GM21423 (cell line): ENCODE measurements at regions not wholly inside any gene's neighbourhood (a gene's known extent, or its start where the extent isn't known, plus 50 kb on each side); places are given as distances from the start of the nearest gene placed in this dataset.
A peak's percentile ranks its signal among the peaks of the same experiment; 100 is the strongest.
"Not testable (repeated sequence)": the region's sequence is repeated elsewhere in the genome, so short reads cannot be mapped to it uniquely, and the experiment has no call there.

Experiments used
- ATAC-seq: cut with Tn5 transposase; IDR thresholded peaks from one replicate; pipeline ENCODE4 v1.9.1; 2021; ENCODE audit warnings: mild to moderate bottlenecking, moderate library complexity; ENCODE audit not compliant: unreplicated experiment

DNA sequence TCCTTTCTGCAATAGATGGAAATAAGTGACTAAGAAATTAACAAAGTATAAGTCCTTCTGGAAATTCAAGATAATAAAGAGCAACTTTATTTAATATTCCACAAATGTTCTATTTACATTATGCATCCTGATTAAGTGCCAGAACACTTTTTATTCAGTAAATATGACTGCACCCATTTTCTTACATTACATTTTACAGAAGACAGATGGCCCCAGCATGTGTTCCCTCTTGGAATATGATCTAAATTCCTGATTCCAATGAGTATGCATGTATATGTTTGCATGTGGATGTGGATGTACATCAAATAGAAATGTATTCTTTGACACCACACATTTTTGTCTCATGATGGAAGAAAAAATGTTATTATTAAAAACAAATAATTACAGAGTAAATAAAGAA, 628.7 kb upstream of the SEMA3D start:
- ATAC-seq = no peak

DNA sequence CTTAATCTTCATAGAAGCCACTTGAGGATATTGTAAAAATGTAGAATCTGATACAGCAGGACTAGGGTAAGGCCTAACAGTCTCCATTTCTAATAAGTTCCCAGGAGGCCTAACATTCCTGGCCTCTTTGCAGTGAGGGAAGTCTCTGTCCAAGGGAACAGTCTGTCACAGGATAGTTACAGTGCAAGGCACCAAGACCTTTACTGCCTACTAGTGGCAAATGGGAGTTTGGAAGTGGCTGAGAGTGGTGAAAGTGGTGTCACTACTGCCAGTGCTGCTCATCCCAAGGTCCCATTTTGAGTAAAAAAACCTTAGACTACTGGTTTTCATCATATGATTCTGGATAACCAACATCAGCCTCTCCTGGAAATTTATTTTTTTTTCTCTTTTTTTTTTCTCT, 619.5 kb upstream of the SEMA3D start:
- no peak for ATAC-seq

DNA sequence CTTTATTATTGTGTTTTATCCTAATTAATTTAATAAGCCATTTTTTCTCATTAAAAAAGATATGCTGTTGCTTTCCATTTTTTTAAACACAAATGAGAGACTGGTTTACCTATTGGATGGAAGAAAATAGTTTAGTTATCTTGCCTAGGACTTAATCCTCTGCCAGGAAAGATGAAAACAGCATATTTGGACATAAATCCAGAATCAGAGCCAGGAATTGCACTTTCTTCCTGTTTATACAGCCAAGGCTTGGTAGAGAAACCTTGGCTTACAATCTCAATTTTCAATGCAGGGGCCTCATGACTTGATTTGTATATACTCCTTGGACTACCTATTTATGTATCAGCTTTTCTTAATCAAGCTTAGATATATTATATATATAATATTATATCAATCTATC, 618.8 kb upstream of the SEMA3D start:
- no peak for ATAC-seq

DNA sequence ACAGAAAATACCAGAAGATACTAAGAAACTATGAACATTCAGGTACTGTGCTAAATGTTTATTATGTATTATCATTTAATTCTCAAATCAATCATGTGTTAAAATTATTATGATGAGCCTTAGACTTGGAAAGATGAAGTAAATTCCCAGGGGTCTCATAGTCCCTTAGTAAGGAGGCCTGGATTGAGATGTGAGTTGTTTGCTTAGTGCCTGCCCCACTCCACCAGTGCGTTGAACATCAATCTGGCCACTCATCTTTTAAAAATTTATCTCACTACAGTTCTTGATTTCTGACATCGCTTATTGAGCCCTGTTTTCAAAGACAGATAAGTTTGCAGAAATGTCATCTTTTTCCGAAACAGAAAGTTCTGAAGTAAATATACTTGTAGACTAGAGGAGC, 618.4 kb upstream of the SEMA3D start:
- no peak for ATAC-seq

DNA sequence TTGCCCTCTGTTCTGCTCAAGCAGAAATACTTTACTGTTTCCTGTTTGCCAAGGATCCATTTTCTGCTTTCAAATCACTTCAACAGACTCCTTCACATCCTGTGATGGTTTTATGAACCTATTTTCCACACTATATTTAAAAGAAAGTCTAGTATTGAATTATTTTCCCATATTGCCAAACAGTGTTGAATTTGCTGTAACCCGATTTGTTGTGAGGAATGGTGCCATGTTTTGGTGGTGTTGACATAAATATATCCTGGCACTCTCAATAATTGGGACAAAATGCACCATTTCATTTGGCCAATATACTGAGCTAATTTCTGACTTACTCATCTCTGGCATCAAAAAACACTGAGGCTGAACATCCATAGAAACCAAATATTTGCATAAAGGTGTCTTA, 615.4 kb upstream of the SEMA3D start:
- ATAC-seq = no peak

DNA sequence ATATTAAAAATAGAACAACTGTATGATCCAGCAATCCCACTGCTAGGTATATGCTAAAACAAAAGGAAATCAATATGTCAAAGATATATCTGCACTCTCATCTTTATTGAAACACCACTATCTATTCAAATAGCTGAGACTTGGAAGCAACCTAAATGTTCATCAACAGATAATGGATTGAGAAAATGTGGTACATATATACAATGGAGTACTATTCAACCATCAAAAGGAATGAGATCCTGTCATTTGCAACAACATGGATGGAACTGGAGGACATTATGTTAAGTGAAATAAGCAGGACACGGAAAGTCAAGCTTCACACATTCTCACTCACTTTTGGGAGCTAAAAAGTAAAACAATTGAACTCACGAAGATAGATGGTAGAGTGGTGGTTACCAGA, 610.1 kb upstream of the SEMA3D start:
- no peak for ATAC-seq

DNA sequence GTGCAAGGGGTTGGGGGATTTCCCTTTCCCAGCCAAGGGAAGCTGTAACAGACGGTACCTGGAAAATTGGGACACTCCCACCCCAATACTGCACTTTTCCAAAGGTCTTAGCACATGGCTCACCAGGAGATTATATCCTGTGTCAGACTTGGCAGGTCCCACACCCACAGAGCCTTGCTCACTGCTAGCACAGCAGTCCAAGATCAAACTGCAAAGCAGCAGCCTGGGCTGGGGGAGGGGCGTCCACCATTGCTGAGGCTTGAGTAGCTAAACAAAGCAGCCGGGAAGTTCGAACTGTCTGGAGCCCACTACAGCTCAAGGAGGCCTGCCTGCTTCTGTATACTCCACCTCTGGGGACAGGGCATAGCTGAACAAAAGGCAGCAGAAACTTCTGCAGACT, 604.2 kb upstream of the SEMA3D start:
- not testable (repeated sequence) for ATAC-seq

DNA sequence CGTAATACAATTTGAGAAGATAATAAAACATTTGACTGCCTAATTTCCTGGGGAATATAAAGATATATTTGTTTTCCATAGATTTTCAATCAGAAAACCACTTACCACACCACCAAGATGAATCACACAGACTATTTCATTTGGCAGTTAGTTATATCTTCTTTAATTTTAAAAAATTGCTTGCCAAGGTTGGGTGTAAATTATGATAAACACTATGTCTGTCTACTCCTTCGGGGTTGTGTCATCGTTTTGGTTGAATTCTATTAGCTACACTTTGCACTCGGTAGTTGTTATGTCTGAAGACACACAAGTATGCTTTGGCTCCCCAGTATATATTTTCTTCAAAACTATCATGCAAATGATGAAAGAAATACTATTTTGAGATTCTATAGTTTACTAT, 594.8 kb upstream of the SEMA3D start:
- ATAC-seq = no peak

DNA sequence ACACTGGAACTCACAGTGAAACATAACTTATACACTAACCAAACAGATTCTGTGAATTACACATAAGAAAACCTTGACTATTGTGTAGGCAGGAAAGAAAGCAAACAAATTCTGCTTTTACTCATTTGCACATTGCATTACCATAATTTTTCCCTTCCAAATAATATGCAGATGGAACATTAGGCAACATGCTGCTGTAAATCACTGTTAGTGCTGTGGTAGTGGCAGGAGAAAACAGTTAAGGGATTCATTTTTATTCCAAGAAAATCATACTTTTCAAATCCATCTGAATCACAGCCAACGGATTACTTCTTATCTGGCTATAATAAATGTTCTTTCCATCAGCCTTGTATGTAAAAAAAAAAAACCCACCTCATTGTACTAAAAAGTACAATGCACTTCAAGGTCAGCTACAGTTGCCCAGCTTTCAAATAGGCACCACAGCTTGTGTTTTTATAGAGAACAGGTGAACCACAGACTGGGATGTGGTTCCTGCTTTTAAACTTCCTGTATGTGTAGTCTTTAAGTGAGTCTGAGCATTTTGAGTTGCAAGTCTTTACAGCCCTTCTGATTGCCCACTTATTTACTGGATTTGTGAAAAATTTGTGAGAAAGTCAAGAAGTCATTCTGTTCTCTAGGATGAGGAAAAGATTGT, 590.0 kb upstream of the SEMA3D start:
- no peak for ATAC-seq

DNA sequence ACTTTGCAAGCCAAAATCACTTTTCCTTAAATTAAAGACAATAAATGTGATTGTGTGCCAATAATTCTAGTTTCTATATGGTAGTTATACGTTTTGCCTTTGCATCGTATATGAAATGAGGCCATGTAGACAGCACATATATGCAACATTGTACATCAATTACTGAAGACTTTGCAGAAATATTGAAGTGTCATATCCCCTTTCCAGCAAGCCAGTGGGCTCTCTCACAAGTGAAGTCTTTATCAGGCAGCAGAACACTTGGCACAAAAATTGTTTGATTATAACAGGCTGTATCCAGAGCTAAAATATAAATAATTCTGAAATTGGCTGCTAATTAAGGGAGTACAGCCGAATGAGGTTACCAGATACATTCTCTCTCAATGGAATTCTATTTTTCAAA, 588.6 kb upstream of the SEMA3D start:
- no peak for ATAC-seq

DNA sequence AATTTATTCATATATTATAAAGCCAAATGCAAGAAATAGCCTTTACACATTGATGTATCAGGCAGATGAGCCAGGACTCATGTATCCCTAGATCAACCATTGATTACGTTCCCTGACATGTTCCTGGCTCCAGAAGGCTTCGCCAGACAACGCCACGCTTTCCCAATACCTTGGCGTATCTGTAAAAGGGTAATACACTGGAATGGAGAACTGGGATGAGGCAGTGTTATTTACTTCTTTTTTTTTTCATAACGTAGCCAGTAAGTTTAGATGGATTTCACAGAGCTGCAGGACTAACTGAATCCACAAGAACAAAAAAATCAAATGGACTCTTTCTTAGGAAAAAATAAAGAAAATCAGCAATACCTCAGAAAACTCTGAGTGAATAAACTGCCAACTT, 588.1 kb upstream of the SEMA3D start:
- ATAC-seq = no peak

DNA sequence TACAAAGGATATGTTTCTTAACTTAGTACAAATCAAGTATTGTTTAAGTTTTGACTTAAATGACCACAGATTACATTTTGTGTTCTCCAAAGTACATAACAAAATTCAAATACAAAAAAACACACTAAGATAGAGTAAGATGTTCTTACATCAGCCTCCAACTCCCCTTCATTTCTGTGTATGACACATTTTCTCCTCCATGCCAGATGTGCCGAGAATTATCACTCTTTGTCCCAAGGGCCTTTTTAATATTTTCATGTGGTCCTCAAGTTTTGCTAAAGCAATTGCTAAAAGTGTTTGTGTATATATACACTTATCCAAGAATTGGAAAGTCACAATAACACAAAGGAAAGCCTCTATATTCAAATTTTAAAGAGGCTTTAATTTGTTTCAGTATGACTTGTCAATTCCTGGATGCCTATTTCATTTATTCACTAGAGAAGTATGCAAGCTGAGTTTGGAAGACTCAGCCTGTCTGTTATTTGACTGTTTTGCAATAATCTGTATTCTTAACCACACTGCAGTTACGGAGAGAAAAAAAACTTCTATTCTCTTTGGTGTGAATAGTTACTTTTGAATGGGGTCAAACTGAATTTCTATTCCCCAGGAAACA, 586.4 kb upstream of the SEMA3D start:
- no peak for ATAC-seq

DNA sequence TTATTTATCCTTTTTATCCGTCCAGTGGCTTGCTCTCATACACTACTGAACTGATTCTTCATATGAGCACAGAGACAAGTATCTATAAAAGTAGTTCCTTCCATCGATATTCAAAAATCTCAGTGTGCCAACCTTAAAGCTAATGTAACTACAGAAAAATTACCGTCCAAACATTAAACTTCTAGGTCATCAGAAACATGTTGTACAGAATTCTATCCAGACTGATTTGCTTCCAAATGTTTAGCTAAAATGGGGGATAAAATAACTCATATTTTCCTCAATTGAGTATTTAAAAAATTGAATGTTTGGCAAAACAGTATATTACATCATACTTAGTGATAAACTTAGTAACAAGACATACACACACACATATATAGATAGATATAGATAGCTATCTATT, 584.7 kb upstream of the SEMA3D start:
- no peak for ATAC-seq

DNA sequence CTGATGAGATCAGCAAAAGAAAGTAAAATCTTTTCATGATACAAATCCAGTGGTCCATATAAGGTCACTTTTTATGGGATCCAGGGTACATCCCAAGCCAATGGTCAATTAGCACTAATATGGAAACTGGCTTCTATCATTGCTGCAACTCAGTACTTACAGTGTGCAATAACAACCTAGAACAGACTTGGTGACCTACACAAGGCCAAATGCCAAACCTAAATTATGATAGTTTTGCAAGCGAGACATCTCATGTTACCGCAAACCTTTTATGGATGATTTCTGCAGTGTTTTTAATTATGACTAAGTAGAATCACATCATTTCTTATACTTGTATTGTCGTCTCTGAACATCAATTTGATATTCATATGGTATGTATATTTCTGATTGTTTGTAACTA, 583.5 kb upstream of the SEMA3D start:
- no peak for ATAC-seq

DNA sequence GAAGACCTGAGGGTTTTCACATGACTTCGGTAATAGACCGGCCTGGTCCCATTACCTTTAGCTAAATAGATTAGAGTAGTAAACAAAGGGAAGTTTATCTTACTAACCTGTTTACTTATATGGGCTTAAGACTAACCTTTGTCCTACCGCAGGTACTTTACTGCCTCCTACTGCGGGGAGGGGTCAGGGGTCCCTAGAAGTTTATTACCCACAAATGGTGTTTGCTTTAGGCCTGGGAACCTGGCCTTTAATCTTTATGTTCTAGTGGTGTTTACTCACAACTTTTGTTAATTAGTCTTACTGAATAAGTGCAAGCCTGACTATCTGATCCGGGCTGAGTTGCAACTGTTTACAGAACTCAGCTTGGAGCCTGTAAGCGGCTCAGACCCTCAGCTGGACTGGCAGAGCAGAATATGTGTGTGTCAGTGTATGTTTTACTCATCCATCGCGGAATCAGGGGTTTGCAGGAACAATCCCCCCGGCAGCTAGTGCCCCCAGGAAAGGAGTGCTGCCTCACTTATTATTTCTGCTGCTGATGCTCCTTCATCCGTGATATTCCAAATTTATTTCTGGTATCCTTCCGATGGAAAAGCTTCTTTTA, 578.9 kb upstream of the SEMA3D start:
- ATAC-seq = no peak

DNA sequence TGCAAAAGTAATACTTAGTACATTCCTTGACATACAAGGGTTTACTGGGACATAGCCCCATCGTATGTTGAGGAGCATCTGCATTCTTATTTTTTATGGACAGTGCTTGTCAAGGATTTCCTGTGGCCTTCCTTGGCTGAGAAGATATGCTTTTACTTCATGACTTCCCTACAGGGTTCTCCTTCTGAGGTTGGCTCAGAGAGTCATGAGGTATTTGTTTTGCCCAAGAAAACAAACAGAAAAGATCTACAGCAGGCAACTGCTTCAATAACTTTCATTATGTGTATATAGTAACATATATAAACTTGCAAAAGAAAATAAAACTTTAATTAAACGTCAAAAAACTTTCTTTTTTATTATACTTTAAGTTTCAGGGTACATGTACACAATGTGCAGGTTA, 577.2 kb upstream of the SEMA3D start:
- ATAC-seq = no peak

DNA sequence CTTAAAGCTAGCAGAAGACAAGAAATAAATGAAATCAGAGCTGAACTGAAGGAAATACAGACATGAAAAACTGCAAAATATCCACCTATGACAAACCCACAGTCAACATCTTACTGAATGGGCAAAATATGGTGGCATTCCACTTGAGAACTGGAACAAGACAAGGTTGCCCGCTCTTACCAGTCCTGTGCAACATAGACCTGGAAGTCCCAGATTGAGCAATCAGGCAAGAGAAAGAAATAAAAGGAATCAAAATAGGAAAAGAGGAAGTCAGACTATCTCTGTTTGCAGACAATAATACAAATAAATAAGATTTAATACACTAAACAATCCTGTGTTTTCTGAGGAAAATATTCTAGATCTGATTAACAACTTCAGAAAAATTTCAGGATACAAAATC, 570.5 kb upstream of the SEMA3D start:
- no peak for ATAC-seq

DNA sequence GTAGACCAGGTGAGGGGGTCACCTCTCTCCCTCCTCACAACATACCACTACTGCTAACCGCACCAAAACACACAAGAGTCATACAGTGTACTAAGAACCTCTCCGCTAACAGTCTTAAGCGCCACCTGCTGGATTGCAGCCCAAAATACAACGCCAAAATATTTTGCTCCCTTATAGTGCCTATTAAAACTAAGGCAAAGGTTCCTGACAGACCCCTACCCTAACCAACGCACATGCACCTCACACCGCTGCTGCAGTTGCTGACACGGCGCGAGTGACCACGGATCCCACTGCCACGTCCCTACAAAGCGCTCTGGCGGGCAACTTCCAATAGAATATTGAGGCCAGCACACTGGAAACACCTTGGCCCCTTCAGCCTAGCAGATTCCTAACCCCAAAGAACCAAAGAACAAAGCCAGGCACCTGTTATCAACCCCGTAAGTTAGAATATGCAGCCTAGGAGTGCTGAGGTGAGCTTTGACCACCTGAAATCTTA, 563.6 kb upstream of the SEMA3D start:
- peak; percentile 89 for ATAC-seq

DNA sequence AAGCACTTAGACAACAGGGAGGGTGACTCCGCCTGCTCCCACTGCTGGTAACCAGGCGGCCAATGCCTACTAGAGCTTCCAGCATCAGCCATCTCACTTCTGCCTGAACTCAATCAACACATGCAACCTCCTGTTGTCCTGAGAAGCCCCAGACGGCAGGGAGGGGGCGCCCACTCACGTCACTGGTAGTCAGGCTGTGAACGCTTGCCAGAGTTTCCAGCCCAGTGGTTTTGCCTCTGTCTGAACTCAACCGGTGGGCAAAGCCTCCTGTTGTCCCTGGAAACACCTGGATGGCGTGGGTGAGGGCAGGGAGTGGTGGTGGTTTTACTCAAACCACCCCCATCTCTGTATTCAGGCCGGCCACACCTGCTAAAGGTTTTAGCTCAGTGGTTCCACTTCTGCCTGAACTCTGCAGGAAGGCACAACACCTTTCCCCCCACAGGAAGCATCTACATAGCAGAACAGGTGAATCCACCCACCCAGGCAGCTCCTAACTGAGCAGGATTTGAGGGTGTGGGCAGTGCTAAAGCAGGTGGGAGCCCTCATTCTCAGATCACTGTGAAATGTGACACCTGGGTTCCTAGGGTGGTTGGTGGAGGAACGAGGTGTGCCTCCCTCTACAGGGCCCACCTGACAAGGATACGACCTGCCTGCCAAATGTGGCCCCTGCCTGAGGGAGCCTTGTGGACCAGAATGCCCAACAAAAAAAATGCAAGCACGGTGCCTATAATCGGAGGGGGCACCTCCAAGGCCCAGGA, 563.0 kb upstream of the SEMA3D start:
- ATAC-seq = no peak

DNA sequence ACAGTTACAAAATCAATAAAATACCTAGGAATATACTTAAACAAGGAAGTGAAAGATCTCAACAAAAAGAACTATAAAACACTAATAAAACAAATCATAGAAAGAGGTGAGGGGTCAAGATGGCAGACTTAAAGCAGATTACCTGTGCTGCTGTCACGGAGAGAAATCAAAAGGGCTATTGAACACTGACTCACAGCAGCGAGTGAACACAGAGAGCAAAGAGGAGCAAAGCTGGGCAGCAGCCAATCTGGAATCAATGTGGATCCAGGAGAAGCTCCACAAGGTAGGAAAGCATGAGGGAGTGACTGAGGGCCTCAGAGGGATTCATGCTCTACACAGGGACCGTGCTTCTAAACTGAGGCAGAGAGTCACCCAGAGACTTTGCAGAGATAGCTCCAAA, 562.0 kb upstream of the SEMA3D start:
- no peak for ATAC-seq

DNA sequence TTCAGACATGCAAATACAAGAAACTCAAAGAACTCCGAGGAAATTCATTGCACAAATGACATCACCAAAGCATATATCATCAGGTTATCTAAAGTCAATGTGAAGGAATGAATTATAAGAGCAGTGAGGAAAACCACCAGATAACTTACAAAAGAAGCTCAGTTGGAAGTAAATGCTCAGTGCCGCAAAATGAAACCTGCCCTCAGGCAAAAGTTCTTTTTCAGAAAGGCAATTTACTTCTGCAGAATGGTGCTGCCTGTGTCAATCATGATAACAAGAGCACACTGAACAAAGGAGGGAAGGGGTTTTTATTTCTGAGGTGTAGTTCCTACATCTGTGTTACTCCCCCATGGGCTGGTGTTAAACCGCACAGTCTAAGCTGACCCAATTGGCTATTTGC, 550.6 kb upstream of the SEMA3D start:
- no peak for ATAC-seq

DNA sequence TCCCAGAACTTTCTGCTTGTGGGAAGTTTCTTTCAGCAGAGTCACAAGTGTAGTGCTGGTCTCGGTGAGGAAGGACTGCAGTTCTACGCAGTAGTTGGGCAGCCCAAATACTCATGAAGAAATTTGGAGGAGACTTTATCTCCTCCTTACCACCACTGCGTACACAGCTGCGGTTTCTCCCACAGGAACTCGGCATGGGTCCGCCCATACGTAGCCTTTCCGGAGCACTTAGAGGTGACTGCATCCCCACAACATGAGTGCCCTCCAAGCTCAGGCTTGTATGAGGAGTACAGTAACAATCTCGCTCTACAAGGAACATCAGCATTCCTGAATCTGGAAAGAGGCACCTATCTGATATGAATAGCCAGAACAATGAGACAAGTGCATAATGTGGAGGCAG, 549.2 kb upstream of the SEMA3D start:
- no peak for ATAC-seq
